Trophoblast cell (in vitro differentiated cells and primary cell): ENCODE measurements at regions not wholly inside any gene's neighbourhood (a gene's known extent, or its start where the extent isn't known, plus 50 kb on each side); places are given as distances from the start of the nearest gene placed in this dataset.
A peak's percentile ranks its signal among the peaks of the same experiment; 100 is the strongest.

Experiments
- DNase-seq, 2 donors: peaks; one replicate each; pipeline ENCODE4 v3.0.0-alpha.2; 2016
- H2AFZ ChIP-seq: 2 replicates; pipeline ENCODE4 v1.6.1; 2013; ENCODE audit warnings: low read length, moderate library complexity, mild to moderate bottlenecking; ENCODE audit not compliant: insufficient read depth, poor library complexity
- H2AK5ac ChIP-seq: 2 replicates; pipeline ENCODE4 v1.6.1; 2013; ENCODE audit warnings: mild to moderate bottlenecking, low read length
- H2BK120ac ChIP-seq: 2 replicates; pipeline ENCODE4 v1.6.1; 2013; ENCODE audit warnings: low read length, mild to moderate bottlenecking, moderate library complexity; ENCODE audit not compliant: insufficient read depth, poor library complexity
- H2BK12ac ChIP-seq: 2 replicates; pipeline ENCODE4 v1.6.1; 2013; ENCODE audit warnings: mild to moderate bottlenecking, low read length, moderate library complexity
- H2BK5ac ChIP-seq: 2 replicates; pipeline ENCODE4 v1.6.1; 2013; ENCODE audit warnings: low read length, low read depth, moderate library complexity, mild to moderate bottlenecking; ENCODE audit not compliant: poor library complexity
- H3K14ac ChIP-seq: 2 replicates; pipeline ENCODE4 v1.6.1; 2013; ENCODE audit warnings: mild to moderate bottlenecking, low read length
- H3K18ac ChIP-seq: 2 replicates; pipeline ENCODE4 v1.6.1; 2013; ENCODE audit warnings: mild to moderate bottlenecking, low read length
- H3K23ac ChIP-seq: 2 replicates; pipeline ENCODE4 v1.6.1; 2013; ENCODE audit warnings: low read length
- H3K27ac ChIP-seq: 2 replicates; pipeline ENCODE4 v1.5.1; 2013; ENCODE audit warnings: low read depth, mild to moderate bottlenecking, inconsistent platforms, low read length, moderate library complexity
- H3K27me3 ChIP-seq: 2 replicates; pipeline ENCODE4 v1.6.1; 2013; ENCODE audit warnings: inconsistent platforms, mild to moderate bottlenecking, low read length, moderate library complexity; ENCODE audit not compliant: insufficient read depth
- H3K36me3 ChIP-seq, 2 experiments: 1 replicate in 1 of 2; 2 replicates in 1 of 2; pipeline ENCODE4 v1.6.1; 2013; ENCODE audit warnings: low read length in 2 of 2, mild to moderate bottlenecking in 2 of 2, moderate library complexity in 1 of 2; ENCODE audit not compliant: insufficient read depth in 2 of 2, control insufficient read depth in 1 of 2
- H3K4ac ChIP-seq: 2 replicates; pipeline ENCODE4 v1.6.1; 2013; ENCODE audit warnings: low read depth, mild to moderate bottlenecking, low read length, moderate library complexity
- H3K4me1 ChIP-seq, 2 experiments: 1 replicate in 1 of 2; 2 replicates in 1 of 2; pipeline ENCODE4 v1.6.1; 2013; ENCODE audit warnings: low read length in 2 of 2, mild to moderate bottlenecking in 2 of 2, moderate library complexity in 1 of 2; ENCODE audit not compliant: insufficient read depth in 2 of 2, control insufficient read depth in 1 of 2
- H3K4me2 ChIP-seq: 2 replicates; pipeline ENCODE4 v1.6.1; 2013; ENCODE audit warnings: inconsistent platforms, mild to moderate bottlenecking, low read length, moderate library complexity
- H3K4me3 ChIP-seq: 2 replicates; pipeline ENCODE4 v1.5.1; 2013; ENCODE audit warnings: mild to moderate bottlenecking, low read depth, low read length, inconsistent platforms
- H3K79me1 ChIP-seq: one replicate; pipeline ENCODE4 v1.6.1; 2013; ENCODE audit warnings: low read length
- H3K79me2 ChIP-seq: 2 replicates; pipeline ENCODE4 v1.6.1; 2013; ENCODE audit warnings: low read length, mild to moderate bottlenecking; ENCODE audit not compliant: control insufficient read depth, insufficient read depth, poor library complexity
- H3K9ac ChIP-seq: 2 replicates; pipeline ENCODE4 v1.6.1; 2013; ENCODE audit warnings: mild to moderate bottlenecking, low read length
- H3K9me3 ChIP-seq: 2 replicates; pipeline ENCODE4 v1.6.1; 2013; ENCODE audit warnings: low read depth, mild to moderate bottlenecking, control low read depth, inconsistent platforms, low read length; ENCODE audit not compliant: insufficient read depth
- H4K12ac ChIP-seq: 2 replicates; pipeline ENCODE4 v1.6.1; 2013; ENCODE audit warnings: low read depth, mild to moderate bottlenecking, low read length, moderate library complexity
- H4K8ac ChIP-seq: 2 replicates; pipeline ENCODE4 v1.6.1; 2013; ENCODE audit warnings: low read depth, mild to moderate bottlenecking, low read length, moderate library complexity
- H4K91ac ChIP-seq: one replicate; pipeline ENCODE4 v1.6.1; 2013; ENCODE audit warnings: low read depth, mild to moderate bottlenecking, low read length, moderate library complexity
- WGBS: extraction: QIAGEN DNeasy Blood & Tissue Kit; methylation state at CpG from one replicate; pipeline ENCODE4 v1.1.7; 2013; ENCODE audit warnings: missing lambda C conversion rate; ENCODE audit not compliant: insufficient read length, insufficient coverage; ENCODE audit errors: extremely low coverage; 5-methylcytosine and 5-hydroxymethylcytosine counted together

DNA sequence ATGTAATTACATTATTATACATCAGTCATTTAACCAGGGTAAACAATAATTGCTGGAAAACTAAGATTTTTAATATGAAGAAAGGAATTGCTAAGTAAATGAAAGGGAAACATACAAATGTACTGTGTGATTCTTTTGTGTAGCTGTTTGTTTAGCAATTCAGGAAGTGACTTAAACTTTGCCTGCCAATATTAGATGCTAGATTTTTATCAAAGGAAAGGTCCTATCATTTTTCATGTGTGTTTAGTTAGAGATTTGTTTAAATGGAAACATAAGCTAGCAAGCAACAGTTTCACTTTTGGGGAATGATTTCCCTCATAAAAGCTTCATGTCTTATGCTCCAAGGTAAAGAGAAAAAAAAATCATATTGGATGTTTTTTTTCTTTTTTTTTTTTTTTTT lies 95.1 kb upstream of the LIMCH1 start:
- Histone ChIP-seq H3K79me2 (no peaks in the 10 kb centered on the region), H3K14ac (no peak overlapping the region), H3K4me1 (no peaks in the 10 kb centered on the region), H2AFZ (no peak overlapping the region), H3K27ac (no peak overlapping the region), H2AK5ac (no peak overlapping the region), H3K9me3 (no peaks in the 10 kb centered on the region), H3K9ac (no peak overlapping the region), H3K79me1 (no peaks in the 10 kb centered on the region), H4K12ac (no peak overlapping the region), H3K4ac (no peak overlapping the region), H3K4me3 (no peak overlapping the region), H2BK120ac (no peak overlapping the region), H2BK5ac (no peak overlapping the region), H2BK12ac (no peak overlapping the region), H3K27me3 (no peaks in the 10 kb centered on the region), H3K4me2 (no peak overlapping the region), H3K18ac (no peak overlapping the region), H3K36me3 (no peaks in the 10 kb centered on the region), H4K8ac (no peak overlapping the region), H3K23ac (no peak overlapping the region), H4K91ac (no peak overlapping the region)
- no peak for DNase-seq

DNA sequence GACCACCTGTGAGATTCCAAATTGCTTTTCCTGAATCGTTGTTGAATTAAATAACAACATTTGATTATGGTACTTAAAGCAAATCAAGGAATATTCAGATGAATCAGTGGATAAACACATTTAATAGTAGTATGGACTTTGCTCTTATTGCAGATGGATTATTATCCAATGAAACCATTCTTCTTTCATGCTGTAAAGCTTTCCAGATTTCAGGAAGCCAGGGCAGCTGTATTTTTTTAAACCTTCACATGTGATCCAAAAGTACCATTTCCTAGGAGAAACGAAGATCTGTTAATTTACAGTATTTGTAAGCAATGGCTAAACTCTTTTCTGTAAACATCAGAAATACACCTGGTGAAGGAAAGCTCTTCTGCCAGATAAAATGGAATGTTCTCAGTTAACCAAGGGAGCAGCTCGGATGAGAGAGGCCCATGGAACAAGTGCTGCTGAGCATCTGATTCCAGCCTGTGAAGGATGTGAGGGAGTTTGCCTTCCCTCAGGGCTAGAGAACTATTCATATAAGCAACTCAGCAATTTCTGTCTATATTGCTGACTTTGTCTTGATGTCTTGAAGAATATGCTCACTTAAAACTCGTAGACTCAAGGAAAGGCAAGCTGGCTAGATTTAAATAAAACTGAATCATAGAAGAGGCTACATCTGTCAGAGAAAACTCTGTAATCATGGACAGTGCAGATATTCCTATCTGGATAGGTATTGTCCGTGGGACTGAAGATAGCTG lies 94.4 kb upstream of the LIMCH1 start:
- no peak overlapping the region for H4K8ac ChIP-seq
- no peak overlapping the region for H4K91ac ChIP-seq
- H3K79me2 ChIP-seq: no peaks in the 10 kb centered on the region
- no peaks in the 10 kb centered on the region for H3K36me3 ChIP-seq
- no peak overlapping the region for H3K18ac ChIP-seq
- H2BK120ac ChIP-seq: no peak overlapping the region
- H3K23ac ChIP-seq: no peak overlapping the region
- H3K4ac ChIP-seq: no peak overlapping the region
- no peaks in the 10 kb centered on the region for H3K27me3 ChIP-seq
- H4K12ac ChIP-seq: no peak overlapping the region
- no peak overlapping the region for H3K4me2 ChIP-seq
- no peaks in the 10 kb centered on the region for H3K79me1 ChIP-seq
- no peak overlapping the region for H3K27ac ChIP-seq
- H3K4me1 ChIP-seq: no peaks in the 10 kb centered on the region
- H2BK5ac ChIP-seq: no peak overlapping the region
- no peak overlapping the region for H2BK12ac ChIP-seq
- no peak overlapping the region for H2AK5ac ChIP-seq
- H3K4me3 ChIP-seq: no peak overlapping the region
- DNase-seq: no peak
- no peak overlapping the region for H3K9ac ChIP-seq
- H2AFZ ChIP-seq: no peak overlapping the region
- H3K14ac ChIP-seq: no peak overlapping the region
- WGBS: no CpG with 5 or more reads among the region's 5 CpGs
- H3K9me3 ChIP-seq: no peaks in the 10 kb centered on the region

DNA sequence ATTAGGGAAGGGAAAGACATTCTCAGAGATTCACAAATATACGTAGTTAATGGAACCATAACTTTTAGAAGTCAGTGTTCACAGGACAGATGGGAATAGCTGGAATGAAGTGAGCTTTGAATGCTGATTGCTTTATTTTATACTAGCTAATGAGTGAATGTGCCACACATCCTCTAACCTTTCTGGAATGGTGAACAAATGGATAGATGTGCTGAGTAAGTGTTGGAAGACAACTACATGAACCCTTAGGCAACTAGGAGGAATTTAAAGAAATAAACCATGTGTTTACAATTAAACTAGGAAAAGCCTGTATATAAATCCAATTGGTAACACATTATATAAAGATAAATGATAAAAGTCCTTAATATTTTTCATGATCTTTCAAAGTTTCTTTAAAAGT lies 91.6 kb upstream of the LIMCH1 start:
- no peak overlapping the region for H3K4me2 ChIP-seq
- H4K8ac ChIP-seq: no peak overlapping the region
- H3K79me1 ChIP-seq: no peaks in the 10 kb centered on the region
- H3K9me3 ChIP-seq: no peaks in the 10 kb centered on the region
- no peak overlapping the region for H3K4ac ChIP-seq
- H4K91ac ChIP-seq: no peak overlapping the region
- no peak overlapping the region for H3K4me3 ChIP-seq
- H3K14ac ChIP-seq: no peak overlapping the region
- H2AFZ ChIP-seq: no peak overlapping the region
- H4K12ac ChIP-seq: no peak overlapping the region
- no peak overlapping the region for H2AK5ac ChIP-seq
- H3K27me3 ChIP-seq: no peaks in the 10 kb centered on the region
- no peaks in the 10 kb centered on the region for H3K4me1 ChIP-seq
- WGBS: no CpG with 5 or more reads among the region's 1 CpG
- DNase-seq: no peak
- H3K36me3 ChIP-seq: no peaks in the 10 kb centered on the region
- H3K23ac ChIP-seq: no peak overlapping the region
- H3K27ac ChIP-seq: no peak overlapping the region
- H2BK12ac ChIP-seq: no peak overlapping the region
- no peak overlapping the region for H3K18ac ChIP-seq
- H2BK120ac ChIP-seq: no peak overlapping the region
- no peak overlapping the region for H3K9ac ChIP-seq
- no peaks in the 10 kb centered on the region for H3K79me2 ChIP-seq
- no peak overlapping the region for H2BK5ac ChIP-seq

DNA sequence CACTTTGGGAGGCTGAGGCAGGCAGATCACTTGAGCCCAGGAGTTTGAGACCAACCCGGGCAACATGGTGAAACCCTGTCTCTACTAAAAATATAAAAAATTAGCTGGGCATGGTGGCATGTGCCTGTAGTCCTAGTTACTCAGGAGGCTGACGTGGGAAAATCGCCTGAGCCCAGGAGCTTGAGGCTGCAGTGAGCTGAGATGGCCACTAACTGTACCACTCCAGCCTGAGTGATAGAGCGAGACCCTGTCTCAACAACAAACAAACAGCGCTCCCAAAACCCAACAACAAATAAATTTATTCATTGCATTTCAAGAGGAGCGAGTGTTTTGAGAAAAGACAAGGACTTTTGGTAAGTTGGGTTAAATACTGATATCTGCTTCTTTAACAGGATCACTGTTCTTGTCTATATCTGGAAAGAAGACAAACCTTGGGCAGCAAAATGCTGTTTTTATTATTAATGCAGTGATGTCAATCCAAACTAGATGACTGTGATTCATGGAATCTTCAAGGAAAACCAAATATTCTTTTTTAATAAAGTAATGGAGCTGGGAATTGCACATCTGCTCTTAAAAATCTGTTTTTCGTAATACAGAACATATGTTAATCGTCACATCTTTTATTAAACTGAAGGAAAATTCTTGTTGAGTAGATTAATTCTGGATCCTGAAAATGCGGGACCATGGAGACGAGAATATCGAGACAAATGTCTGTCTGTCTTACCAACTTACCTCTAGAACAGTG lies 90.8 kb upstream of the LIMCH1 start:
- no peaks in the 10 kb centered on the region for H3K4me1 ChIP-seq
- no peaks in the 10 kb centered on the region for H3K79me2 ChIP-seq
- no peak overlapping the region for H4K91ac ChIP-seq
- peak overlapping the region; percentile 19 for H2BK120ac ChIP-seq
- no peaks in the 10 kb centered on the region for H3K9me3 ChIP-seq
- H3K27ac ChIP-seq: no peak overlapping the region
- H3K14ac ChIP-seq: no peak overlapping the region
- H3K18ac ChIP-seq: no peak overlapping the region
- H3K27me3 ChIP-seq: no peaks in the 10 kb centered on the region
- H3K4ac ChIP-seq: no peak overlapping the region
- H3K4me2 ChIP-seq: no peak overlapping the region
- no peak overlapping the region for H3K4me3 ChIP-seq
- no peak overlapping the region for H2AK5ac ChIP-seq
- H4K12ac ChIP-seq: no peak overlapping the region
- no peak overlapping the region for H2AFZ ChIP-seq
- H3K9ac ChIP-seq: no peak overlapping the region
- no peak overlapping the region for H2BK12ac ChIP-seq
- no peak for DNase-seq
- H3K36me3 ChIP-seq: no peaks in the 10 kb centered on the region
- no peaks in the 10 kb centered on the region for H3K79me1 ChIP-seq
- H4K8ac ChIP-seq: no peak overlapping the region
- H3K23ac ChIP-seq: no peak overlapping the region
- no CpG with 5 or more reads among the region's 11 CpGs for WGBS
- H2BK5ac ChIP-seq: no peak overlapping the region
